Neural cell (in vitro differentiated cells): ENCODE measurements at regions not wholly inside any gene's neighbourhood (a gene's known extent, or its start where the extent isn't known, plus 50 kb on each side); places are given as distances from the start of the nearest gene placed in this dataset.

Source experiments
- H2AFZ ChIP-seq: fragments of 200-600, 300-800 bp; sonication (generic), shearing (Covaris generic); 2 replicates; pipeline ENCODE4 v1.6.0; 2014; ENCODE audit warnings: low read depth, mild to moderate bottlenecking, antibody characterized with exemption, low read length, moderate library complexity
- H3F3A ChIP-seq: fragments of 200-600 bp; shearing (Covaris generic); 2 replicates; pipeline ENCODE4 v1.6.1; 2016; ENCODE audit warnings: mild to moderate bottlenecking, moderate library complexity, mixed read lengths, antibody characterized with exemption, low read length; ENCODE audit not compliant: insufficient read depth, poor library complexity, severe bottlenecking
- H3K27ac ChIP-seq: fragments of 200-600, 300-800 bp; sonication (generic), shearing (Covaris generic); 2 replicates; pipeline ENCODE4 v1.5.1; 2014; ENCODE audit warnings: mild to moderate bottlenecking, low read length, moderate library complexity
- H3K27me3 ChIP-seq: fragments of 300-800, 200-600 bp; sonication (generic), shearing (Covaris generic); 2 replicates; pipeline ENCODE4 v1.6.0; 2014; ENCODE audit warnings: mild to moderate bottlenecking, low read depth, low read length, moderate library complexity; ENCODE audit not compliant: insufficient read depth
- H3K36me3 ChIP-seq: fragments of 300-800, 200-600 bp; sonication (generic), shearing (Covaris generic); 2 replicates; pipeline ENCODE4 v1.5.1; 2014; ENCODE audit warnings: mild to moderate bottlenecking, antibody characterized with exemption, low read length, moderate library complexity; ENCODE audit not compliant: insufficient read depth
- H3K4me2 ChIP-seq: fragments of 300-800, 200-600 bp; sonication (generic), shearing (Covaris generic); 2 replicates; pipeline ENCODE4 v1.6.0; 2014; ENCODE audit warnings: mild to moderate bottlenecking, low read length
- H3K4me3 ChIP-seq: fragments of 300-800, 200-600 bp; sonication (generic), shearing (Covaris generic); 2 replicates; pipeline ENCODE4 v1.5.1; 2014; ENCODE audit warnings: mild to moderate bottlenecking, low read length, moderate library complexity
- H3K79me2 ChIP-seq: fragments of 200-600 bp; shearing (Covaris generic); replicated peaks from 2 replicates; pipeline ENCODE4 v1.6.0; 2014; ENCODE audit warnings: mild to moderate bottlenecking, low read length, moderate library complexity; ENCODE audit not compliant: insufficient read depth
- H3K9ac ChIP-seq: fragments of 300-800, 200-600 bp; sonication (generic), shearing (Covaris generic); 2 replicates; pipeline ENCODE4 v1.6.1; 2016; ENCODE audit warnings: mild to moderate bottlenecking, low read length, mixed read lengths
- H3K9me2 ChIP-seq: fragments of 200-600 bp; shearing (Covaris generic); 2 replicates; pipeline ENCODE4 v1.6.1; 2016; ENCODE audit warnings: mild to moderate bottlenecking, low read length, mixed read lengths; ENCODE audit not compliant: insufficient read depth
- H3K9me3 ChIP-seq: fragments of 200-600, 300-800 bp; sonication (generic), shearing (Covaris generic); 2 replicates; pipeline ENCODE4 v1.6.1; 2016; ENCODE audit warnings: mild to moderate bottlenecking, mixed run types, low read length, moderate library complexity, mixed read lengths
- H4K20me1 ChIP-seq: fragments of 200-600 bp; shearing (Covaris generic); 2 replicates; pipeline ENCODE4 v1.6.1; 2016; ENCODE audit warnings: mild to moderate bottlenecking, mixed run types; ENCODE audit not compliant: insufficient read depth
- EP300 ChIP-seq: fragments of 450-650 bp; conservative IDR thresholded peaks from 2 replicates; pipeline ENCODE4 v1.6.1; 2014; ENCODE audit warnings: antibody characterized with exemption, mild to moderate bottlenecking, moderate library complexity; ENCODE audit not compliant: poor library complexity, severe bottlenecking
- EZH2 ChIP-seq: fragments of 200-600, 300-800 bp; shearing (Covaris generic), sonication (generic); IDR thresholded peaks from 2 replicates; pipeline ENCODE4 v1.6.1; 2014; ENCODE audit warnings: antibody characterized with exemption, low read length, borderline replicate concordance, mild to moderate bottlenecking; ENCODE audit not compliant: insufficient read depth, poor library complexity, severe bottlenecking
- MXI1 ChIP-seq: fragments of 450-650 bp; conservative IDR thresholded peaks from 2 replicates; pipeline ENCODE4 v1.6.1; 2014; ENCODE audit warnings: antibody characterized with exemption, mild to moderate bottlenecking; ENCODE audit not compliant: poor library complexity, severe bottlenecking
- POLR2AphosphoS5 ChIP-seq: IDR thresholded peaks from 2 replicates; pipeline ENCODE4 v1.6.1; 2012
- RAD21 ChIP-seq: fragments of 450-650 bp; conservative IDR thresholded peaks from 2 replicates; pipeline ENCODE4 v1.6.1; 2014; ENCODE audit warnings: antibody characterized with exemption, mild to moderate bottlenecking, moderate library complexity
- SMC3 ChIP-seq: fragments of 450-650 bp; conservative IDR thresholded peaks from 2 replicates; pipeline ENCODE4 v1.6.1; 2014; ENCODE audit warnings: antibody characterized with exemption, mild to moderate bottlenecking, moderate library complexity; ENCODE audit not compliant: poor library complexity
- TAF1 ChIP-seq: IDR thresholded peaks from 2 replicates; pipeline ENCODE4 v1.6.1; 2012; ENCODE audit warnings: low read depth
- TF ChIP-seq, protein P1 (sequence below): fragments of 450-650 bp; IDR thresholded peaks from 2 replicates; pipeline ENCODE4 v1.5.1; 2014; ENCODE audit warnings: antibody characterized with exemption, mild to moderate bottlenecking, moderate library complexity; ENCODE audit not compliant: poor library complexity, severe bottlenecking
- TF ChIP-seq, protein P2 (sequence below): IDR thresholded peaks from 2 replicates; pipeline ENCODE4 v1.6.1; 2012; ENCODE audit warnings: borderline replicate concordance

DNA sequence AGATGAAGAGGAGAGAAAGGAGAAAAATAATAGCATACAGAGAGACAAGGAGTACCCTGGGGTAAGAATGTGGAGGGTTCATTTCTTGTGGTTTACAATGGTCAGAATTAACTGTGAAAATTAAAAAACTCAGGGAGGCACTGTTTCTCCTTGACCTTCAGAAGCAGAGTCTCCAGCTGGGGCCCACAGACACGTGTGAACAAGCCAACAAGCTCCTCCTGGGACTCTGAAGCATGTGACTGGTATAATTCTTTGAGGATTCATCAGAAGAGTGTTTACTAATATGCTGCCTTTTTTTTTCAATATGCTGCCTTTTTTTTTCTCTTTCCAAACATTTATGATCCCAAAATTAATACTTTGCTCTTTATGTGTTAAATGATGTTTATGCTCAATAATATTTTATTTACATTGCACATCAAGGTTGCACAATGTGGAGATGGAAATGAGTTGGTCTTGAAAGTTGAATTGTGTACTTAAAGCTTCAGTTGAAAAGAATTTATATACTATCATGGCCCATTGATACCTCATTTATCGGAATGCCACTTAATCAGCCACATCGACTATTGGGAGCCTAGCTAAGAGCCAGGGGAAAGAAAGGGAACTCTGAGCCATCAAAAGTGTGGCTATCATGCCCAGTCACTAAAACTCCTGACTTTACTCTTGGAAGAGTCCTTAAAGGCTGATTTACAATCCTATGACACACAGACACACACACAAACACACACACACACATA is 134.7 kb upstream of the RHOBTB1 start:
- no peaks in the 10 kb centered on the region for H3F3A ChIP-seq
- no peak overlapping the region for H3K9ac ChIP-seq
- H3K36me3 ChIP-seq, result no peaks in the 10 kb centered on the region
- no peak overlapping the region for H3K27ac ChIP-seq
- H3K27me3 ChIP-seq, result no peaks in the 10 kb centered on the region
- TF ChIP-seq TAF1, result no peak
- TF ChIP-seq, protein P1, sequence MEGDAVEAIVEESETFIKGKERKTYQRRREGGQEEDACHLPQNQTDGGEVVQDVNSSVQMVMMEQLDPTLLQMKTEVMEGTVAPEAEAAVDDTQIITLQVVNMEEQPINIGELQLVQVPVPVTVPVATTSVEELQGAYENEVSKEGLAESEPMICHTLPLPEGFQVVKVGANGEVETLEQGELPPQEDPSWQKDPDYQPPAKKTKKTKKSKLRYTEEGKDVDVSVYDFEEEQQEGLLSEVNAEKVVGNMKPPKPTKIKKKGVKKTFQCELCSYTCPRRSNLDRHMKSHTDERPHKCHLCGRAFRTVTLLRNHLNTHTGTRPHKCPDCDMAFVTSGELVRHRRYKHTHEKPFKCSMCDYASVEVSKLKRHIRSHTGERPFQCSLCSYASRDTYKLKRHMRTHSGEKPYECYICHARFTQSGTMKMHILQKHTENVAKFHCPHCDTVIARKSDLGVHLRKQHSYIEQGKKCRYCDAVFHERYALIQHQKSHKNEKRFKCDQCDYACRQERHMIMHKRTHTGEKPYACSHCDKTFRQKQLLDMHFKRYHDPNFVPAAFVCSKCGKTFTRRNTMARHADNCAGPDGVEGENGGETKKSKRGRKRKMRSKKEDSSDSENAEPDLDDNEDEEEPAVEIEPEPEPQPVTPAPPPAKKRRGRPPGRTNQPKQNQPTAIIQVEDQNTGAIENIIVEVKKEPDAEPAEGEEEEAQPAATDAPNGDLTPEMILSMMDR, result no peak
- TF ChIP-seq MXI1, result no peak
- H3K79me2 ChIP-seq, result no peaks in the 10 kb centered on the region
- no peak overlapping the region for H3K4me2 ChIP-seq
- no peaks in the 10 kb centered on the region for H3K9me3 ChIP-seq
- no peaks in the 10 kb centered on the region for H4K20me1 ChIP-seq
- H3K9me2 ChIP-seq, result no peaks in the 10 kb centered on the region
- no peak overlapping the region for H3K4me3 ChIP-seq
- no peak overlapping the region for H2AFZ ChIP-seq

DNA sequence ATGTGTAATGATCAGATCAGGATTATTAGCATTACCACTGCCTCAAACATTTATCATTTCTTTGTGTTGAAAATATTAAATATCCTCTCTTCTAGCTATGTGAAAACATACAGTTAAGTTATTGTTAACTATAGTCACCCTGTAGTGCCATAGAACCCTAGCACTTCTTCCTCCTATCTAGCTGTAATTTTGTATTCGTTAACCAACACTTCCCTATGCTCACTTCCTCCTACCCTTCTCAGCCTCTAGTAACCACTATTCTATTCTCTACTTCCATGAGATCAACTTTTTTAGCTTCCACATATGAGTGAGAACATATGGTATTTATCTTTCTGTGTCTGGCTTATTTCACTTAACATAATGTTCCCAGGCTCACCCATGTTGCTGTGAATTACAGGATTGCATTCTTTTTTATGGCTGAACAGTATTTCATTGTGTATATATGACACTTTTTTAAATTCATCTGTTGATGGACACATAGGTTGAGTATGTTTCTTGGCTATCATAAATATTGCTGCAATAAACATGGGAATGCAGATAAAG is 132.7 kb upstream of the RHOBTB1 start:
- Histone ChIP-seq H3K27me3 (no peaks in the 10 kb centered on the region), H3F3A (no peaks in the 10 kb centered on the region), H3K79me2 (no peaks in the 10 kb centered on the region), H3K9ac (no peak overlapping the region), H3K9me2 (no peaks in the 10 kb centered on the region), H3K27ac (no peak overlapping the region), H2AFZ (no peak overlapping the region), H4K20me1 (no peaks in the 10 kb centered on the region), H3K36me3 (no peaks in the 10 kb centered on the region), H3K4me3 (no peak overlapping the region), H3K4me2 (no peak overlapping the region), H3K9me3 (no peaks in the 10 kb centered on the region)
- no peak for TF ChIP-seq MXI1
- TF ChIP-seq TAF1, result no peak
- TF ChIP-seq SMC3, result no peak
- no peak for TF ChIP-seq EZH2

GRCh38 chr10:61073391-61073790 is 129.4 kb upstream of the RHOBTB1 start:
- no peak overlapping the region for H2AFZ ChIP-seq
- H3K27ac ChIP-seq, result no peak overlapping the region
- H3K79me2 ChIP-seq, result no peaks in the 10 kb centered on the region
- H3K27me3 ChIP-seq, result no peaks in the 10 kb centered on the region
- H3K36me3 ChIP-seq, result no peaks in the 10 kb centered on the region
- no peaks in the 10 kb centered on the region for H3K9me3 ChIP-seq
- H3K4me2 ChIP-seq, result no peak overlapping the region
- H3K4me3 ChIP-seq, result no peak overlapping the region
- no peak for TF ChIP-seq SMC3
- TF ChIP-seq POLR2AphosphoS5, result no peak
- TF ChIP-seq, protein P2, sequence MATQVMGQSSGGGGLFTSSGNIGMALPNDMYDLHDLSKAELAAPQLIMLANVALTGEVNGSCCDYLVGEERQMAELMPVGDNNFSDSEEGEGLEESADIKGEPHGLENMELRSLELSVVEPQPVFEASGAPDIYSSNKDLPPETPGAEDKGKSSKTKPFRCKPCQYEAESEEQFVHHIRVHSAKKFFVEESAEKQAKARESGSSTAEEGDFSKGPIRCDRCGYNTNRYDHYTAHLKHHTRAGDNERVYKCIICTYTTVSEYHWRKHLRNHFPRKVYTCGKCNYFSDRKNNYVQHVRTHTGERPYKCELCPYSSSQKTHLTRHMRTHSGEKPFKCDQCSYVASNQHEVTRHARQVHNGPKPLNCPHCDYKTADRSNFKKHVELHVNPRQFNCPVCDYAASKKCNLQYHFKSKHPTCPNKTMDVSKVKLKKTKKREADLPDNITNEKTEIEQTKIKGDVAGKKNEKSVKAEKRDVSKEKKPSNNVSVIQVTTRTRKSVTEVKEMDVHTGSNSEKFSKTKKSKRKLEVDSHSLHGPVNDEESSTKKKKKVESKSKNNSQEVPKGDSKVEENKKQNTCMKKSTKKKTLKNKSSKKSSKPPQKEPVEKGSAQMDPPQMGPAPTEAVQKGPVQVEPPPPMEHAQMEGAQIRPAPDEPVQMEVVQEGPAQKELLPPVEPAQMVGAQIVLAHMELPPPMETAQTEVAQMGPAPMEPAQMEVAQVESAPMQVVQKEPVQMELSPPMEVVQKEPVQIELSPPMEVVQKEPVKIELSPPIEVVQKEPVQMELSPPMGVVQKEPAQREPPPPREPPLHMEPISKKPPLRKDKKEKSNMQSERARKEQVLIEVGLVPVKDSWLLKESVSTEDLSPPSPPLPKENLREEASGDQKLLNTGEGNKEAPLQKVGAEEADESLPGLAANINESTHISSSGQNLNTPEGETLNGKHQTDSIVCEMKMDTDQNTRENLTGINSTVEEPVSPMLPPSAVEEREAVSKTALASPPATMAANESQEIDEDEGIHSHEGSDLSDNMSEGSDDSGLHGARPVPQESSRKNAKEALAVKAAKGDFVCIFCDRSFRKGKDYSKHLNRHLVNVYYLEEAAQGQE, result no peak
- no peak for TF ChIP-seq TAF1
- TF ChIP-seq EZH2, result no peak
- no peak for TF ChIP-seq RAD21
- TF ChIP-seq EP300, result no peak
- no peak for TF ChIP-seq MXI1
- no peak overlapping the region for H3K9ac ChIP-seq
- H3F3A ChIP-seq, result no peaks in the 10 kb centered on the region
- no peaks in the 10 kb centered on the region for H3K9me2 ChIP-seq
- H4K20me1 ChIP-seq, result no peaks in the 10 kb centered on the region
